ENCODE measurements at regions not wholly inside any gene's neighbourhood (a gene's known extent, or its start where the extent isn't known, plus 50 kb on each side); places are given as distances from the start of the nearest gene placed in this dataset.
"Not testable (repeated sequence)": the region's sequence is repeated elsewhere in the genome, so short reads cannot be mapped to it uniquely, and the experiment has no call there.

GRCh38 chr13:69616396-69616795, 491.2 kb upstream of the ATXN8OS start:
- DNase-seq (ENCODE audit: low read depth in 1 of 2, low spot score in 1 of 2), result no peak
- Histone ChIP-seq H3K4me3 (replicated peaks; ENCODE audit: insufficient read depth, low read length) (no peak overlapping the region), H3K27ac (replicated peaks) (no peak overlapping the region), H3K27me3 (ENCODE audit: insufficient read depth, poor library complexity, severe bottlenecking) (no peaks in the 10 kb centered on the region)
- TF ChIP-seq REST (IDR thresholded peaks at IDR 0.05; ENCODE audit: insufficient replicate concordance, low read depth) (no peak), GABPA (IDR thresholded peaks at IDR 0.05; ENCODE audit: low read depth) (no peak), SPI1 (IDR thresholded peaks at IDR 0.05; ENCODE audit: borderline replicate concordance, low read depth) (no peak), POLR2AphosphoS5 (IDR thresholded peaks at IDR 0.05; ENCODE audit: low read depth) (no peak), CTCF (IDR thresholded peaks at IDR 0.05; ENCODE audit: insufficient read depth, low read length) (no peak)

GRCh38 chr13:69615055-69615454, 492.6 kb upstream of the ATXN8OS start:
- not testable (repeated sequence) for H3K4me3 ChIP-seq (replicated peaks; ENCODE audit: insufficient read depth, low read length); DNase-seq (ENCODE audit: low read depth in 1 of 2, low spot score in 1 of 2); H3K27me3 ChIP-seq (ENCODE audit: insufficient read depth, poor library complexity, severe bottlenecking); H3K27ac ChIP-seq (replicated peaks)

GRCh38 chr13:69604698-69605097, 502.9 kb upstream of the ATXN8OS start:
- TF ChIP-seq GABPA (IDR thresholded peaks at IDR 0.05; ENCODE audit: low read depth) (no peak), POLR2AphosphoS5 (IDR thresholded peaks at IDR 0.05; ENCODE audit: low read depth) (no peak), SPI1 (IDR thresholded peaks at IDR 0.05; ENCODE audit: borderline replicate concordance, low read depth) (no peak), REST (IDR thresholded peaks at IDR 0.05; ENCODE audit: insufficient replicate concordance, low read depth) (no peak), CTCF (IDR thresholded peaks at IDR 0.05; ENCODE audit: insufficient read depth, low read length) (no peak)
- DNase-seq (ENCODE audit: low read depth in 1 of 2, low spot score in 1 of 2), result no peak
- H3K4me3 ChIP-seq (replicated peaks; ENCODE audit: insufficient read depth, low read length), result no peak overlapping the region
- H3K27ac ChIP-seq (replicated peaks), result no peak overlapping the region
- no peaks in the 10 kb centered on the region for H3K27me3 ChIP-seq (ENCODE audit: insufficient read depth, poor library complexity, severe bottlenecking)

- TF ChIP-seq REST (IDR thresholded peaks at IDR 0.05; ENCODE audit: insufficient replicate concordance, low read depth), result no peak
- TF ChIP-seq SPI1 (IDR thresholded peaks at IDR 0.05; ENCODE audit: borderline replicate concordance, low read depth), result no peak
- no peak for TF ChIP-seq GABPA (IDR thresholded peaks at IDR 0.05; ENCODE audit: low read depth)
- no peak for TF ChIP-seq CTCF (IDR thresholded peaks at IDR 0.05; ENCODE audit: insufficient read depth, low read length)
- no peak for TF ChIP-seq POLR2AphosphoS5 (IDR thresholded peaks at IDR 0.05; ENCODE audit: low read depth)
- DNase-seq (ENCODE audit: low read depth in 1 of 2, low spot score in 1 of 2), result no peak
- Histone ChIP-seq H3K27me3 (ENCODE audit: insufficient read depth, poor library complexity, severe bottlenecking) (no peaks in the 10 kb centered on the region), H3K27ac (replicated peaks) (no peak overlapping the region), H3K4me3 (replicated peaks; ENCODE audit: insufficient read depth, low read length) (no peak overlapping the region)
Observed at GRCh38 chr13:69603144-69603853, 504.3 kb upstream of the ATXN8OS start.

Data from HL-60 (cell line).